ENCODE measurements at regions not wholly inside any gene's neighbourhood (a gene's known extent, or its start where the extent isn't known, plus 50 kb on each side); places are given as distances from the start of the nearest gene placed in this dataset.
"Not testable (repeated sequence)": the region's sequence is repeated elsewhere in the genome, so short reads cannot be mapped to it uniquely, and the experiment has no call there.

GRCh38 chr18:65592435-65592834, 158.4 kb upstream of the CDH7 start:
- no peaks in the 10 kb centered on the region for H3K9me3 ChIP-seq (ENCODE audit: control insufficient read depth, low read depth, low read length)
- no peak overlapping the region for H3K4me2 ChIP-seq (ENCODE audit: control insufficient read depth, extremely low read depth, insufficient read depth, low read depth, low read length)
- no peak overlapping the region for H3K27ac ChIP-seq (ENCODE audit: control insufficient read depth, insufficient read depth, low read length)
- no peaks in the 10 kb centered on the region for H3K4me1 ChIP-seq (ENCODE audit: control insufficient read depth, extremely low read depth, insufficient read depth, low read length)
- no peak overlapping the region for H3K9ac ChIP-seq (ENCODE audit: control insufficient read depth, extremely low read depth, insufficient read depth, low read length)
- H4K20me1 ChIP-seq (ENCODE audit: control insufficient read depth, extremely low read depth, insufficient read depth, low read length) = no peaks in the 10 kb centered on the region
- H3K36me3 ChIP-seq (ENCODE audit: control insufficient read depth in 2 of 2, extremely low read depth in 1 of 2, insufficient read depth in 2 of 2, low read length in 2 of 2) = no peaks in the 10 kb centered on the region
- dilution Hi-C loops (cut with MboI; ENCODE audit: extremely low pct_ligation_motif_present, low sequenced_read_pairs) = no loop called here
- H3K4me3 ChIP-seq (ENCODE audit: control insufficient read depth in 2 of 3, extremely low read depth in 1 of 3, insufficient read depth in 2 of 3, low read depth in 1 of 3, low read length in 3 of 3) = no peak overlapping the region
- FAIRE-seq = no peak
- H3K9me1 ChIP-seq (ENCODE audit: control insufficient read depth, extremely low read depth, insufficient read depth, low read length) = no peaks in the 10 kb centered on the region
- no peaks in the 10 kb centered on the region for H3K27me3 ChIP-seq (ENCODE audit: control insufficient read depth, extremely low read depth, insufficient read depth, low read length)
- TF ChIP-seq EZH2 (IDR thresholded peaks at IDR 0.05; ENCODE audit: low read length) (no peak), CTCF (optimal IDR thresholded peaks at IDR 0.05 in 1 of 3, IDR thresholded peaks at IDR 0.05 in 1 of 3, conservative IDR thresholded peaks at IDR 0.05 in 1 of 3; ENCODE audit: extremely low read depth in 1 of 3, insufficient read depth in 2 of 3, low read length in 3 of 3) (no peak)
- no peaks in the 10 kb centered on the region for H3K79me2 ChIP-seq (ENCODE audit: control insufficient read depth, insufficient read depth, low read length)
- no peak overlapping the region for H2AFZ ChIP-seq (ENCODE audit: control insufficient read depth, low read length)
- DNase-seq (ENCODE audit: low read depth, low spot score) = no peak

DNA sequence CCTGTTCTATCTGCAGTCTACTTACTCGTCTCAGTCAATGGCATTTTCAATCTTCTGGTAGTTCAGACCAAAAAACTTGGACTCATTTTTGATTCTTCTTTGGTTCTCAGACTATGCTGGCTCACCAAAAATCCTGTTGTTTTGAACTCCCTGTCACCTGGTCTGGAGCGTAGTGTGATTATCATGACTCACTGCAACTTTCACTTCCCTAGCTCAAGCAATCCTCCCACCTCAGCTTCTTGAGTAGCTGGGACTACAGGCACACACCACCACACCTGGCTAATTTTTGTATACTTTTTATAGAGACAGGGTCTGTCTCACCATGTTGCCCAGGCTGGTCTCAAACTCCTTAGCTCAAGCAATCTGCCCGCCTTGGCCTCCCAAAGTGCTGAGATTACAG, 163.3 kb upstream of the CDH7 start:
- Histone ChIP-seq H2AFZ (ENCODE audit: control insufficient read depth, low read length) (no peak overlapping the region), H3K4me3 (ENCODE audit: control insufficient read depth in 2 of 3, extremely low read depth in 1 of 3, insufficient read depth in 2 of 3, low read depth in 1 of 3, low read length in 3 of 3) (no peak overlapping the region), H3K36me3 (ENCODE audit: control insufficient read depth in 2 of 2, extremely low read depth in 1 of 2, insufficient read depth in 2 of 2, low read length in 2 of 2) (no peaks in the 10 kb centered on the region), H3K4me2 (ENCODE audit: control insufficient read depth, extremely low read depth, insufficient read depth, low read depth, low read length) (no peak overlapping the region), H3K9me3 (ENCODE audit: control insufficient read depth, low read depth, low read length) (no peaks in the 10 kb centered on the region), H3K79me2 (ENCODE audit: control insufficient read depth, insufficient read depth, low read length) (no peaks in the 10 kb centered on the region), H3K9ac (ENCODE audit: control insufficient read depth, extremely low read depth, insufficient read depth, low read length) (no peak overlapping the region), H3K27me3 (ENCODE audit: control insufficient read depth, extremely low read depth, insufficient read depth, low read length) (no peaks in the 10 kb centered on the region), H4K20me1 (ENCODE audit: control insufficient read depth, extremely low read depth, insufficient read depth, low read length) (no peaks in the 10 kb centered on the region), H3K9me1 (ENCODE audit: control insufficient read depth, extremely low read depth, insufficient read depth, low read length) (no peaks in the 10 kb centered on the region), H3K27ac (ENCODE audit: control insufficient read depth, insufficient read depth, low read length) (no peak overlapping the region), H3K4me1 (ENCODE audit: control insufficient read depth, extremely low read depth, insufficient read depth, low read length) (no peaks in the 10 kb centered on the region)
- DNase-seq (ENCODE audit: low read depth, low spot score) (no peak), FAIRE-seq (no peak)
- TF ChIP-seq EZH2 (IDR thresholded peaks at IDR 0.05; ENCODE audit: low read length) = no peak
- TF ChIP-seq CTCF (optimal IDR thresholded peaks at IDR 0.05 in 1 of 3, IDR thresholded peaks at IDR 0.05 in 1 of 3, conservative IDR thresholded peaks at IDR 0.05 in 1 of 3; ENCODE audit: extremely low read depth in 1 of 3, insufficient read depth in 2 of 3, low read length in 3 of 3) = no peak
- dilution Hi-C loops (cut with MboI; ENCODE audit: extremely low pct_ligation_motif_present, low sequenced_read_pairs) = no loop called here

DNA sequence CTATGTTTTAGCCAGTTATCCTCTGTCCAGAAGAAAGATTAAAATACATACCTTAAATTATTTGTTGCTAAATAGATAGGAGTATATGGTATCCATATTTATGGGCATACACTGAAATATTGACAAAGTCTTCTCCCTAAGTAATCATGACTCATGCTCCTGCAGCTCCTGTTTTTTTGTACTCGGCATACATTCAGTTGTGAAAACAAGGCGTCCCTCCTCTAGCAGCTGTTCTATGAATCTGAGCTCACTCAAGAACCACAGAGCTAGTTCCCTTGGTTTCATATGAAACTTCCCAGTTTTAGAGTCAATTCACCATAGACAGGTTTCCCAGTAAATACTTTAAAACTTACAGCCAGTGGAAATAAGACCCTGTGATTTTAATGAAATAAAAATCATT, 168.7 kb upstream of the CDH7 start:
- H4K20me1 ChIP-seq (ENCODE audit: control insufficient read depth, extremely low read depth, insufficient read depth, low read length); DNase-seq (ENCODE audit: low read depth, low spot score); H3K27ac ChIP-seq (ENCODE audit: control insufficient read depth, insufficient read depth, low read length); H3K4me2 ChIP-seq (ENCODE audit: control insufficient read depth, extremely low read depth, insufficient read depth, low read depth, low read length); H3K4me1 ChIP-seq (ENCODE audit: control insufficient read depth, extremely low read depth, insufficient read depth, low read length); H3K9ac ChIP-seq (ENCODE audit: control insufficient read depth, extremely low read depth, insufficient read depth, low read length); H3K9me3 ChIP-seq (ENCODE audit: control insufficient read depth, low read depth, low read length); H3K27me3 ChIP-seq (ENCODE audit: control insufficient read depth, extremely low read depth, insufficient read depth, low read length); H3K36me3 ChIP-seq (ENCODE audit: control insufficient read depth in 2 of 2, extremely low read depth in 1 of 2, insufficient read depth in 2 of 2, low read length in 2 of 2); FAIRE-seq; dilution Hi-C loops (cut with MboI; ENCODE audit: extremely low pct_ligation_motif_present, low sequenced_read_pairs); H2AFZ ChIP-seq (ENCODE audit: control insufficient read depth, low read length); H3K9me1 ChIP-seq (ENCODE audit: control insufficient read depth, extremely low read depth, insufficient read depth, low read length); H3K4me3 ChIP-seq (ENCODE audit: control insufficient read depth in 2 of 3, extremely low read depth in 1 of 3, insufficient read depth in 2 of 3, low read depth in 1 of 3, low read length in 3 of 3); H3K79me2 ChIP-seq (ENCODE audit: control insufficient read depth, insufficient read depth, low read length): not testable (repeated sequence)

All from keratinocyte (primary cell).